ENCODE measurements at regions not wholly inside any gene's neighbourhood (a gene's known extent, or its start where the extent isn't known, plus 50 kb on each side); places are given as distances from the start of the nearest gene placed in this dataset.

- no peak for TF ChIP-seq CTCF (IDR thresholded peaks at IDR 0.05)
- no peak for TF ChIP-seq POLR2A (IDR thresholded peaks at IDR 0.05)
Observed at GRCh38 chr13:82879921-82880320, 1002.4 kb downstream of the SLITRK1 start.
